GM12872 (cell line): ENCODE measurements at regions not wholly inside any gene's neighbourhood (a gene's known extent, or its start where the extent isn't known, plus 50 kb on each side); places are given as distances from the start of the nearest gene placed in this dataset.

Experiments
- CTCF ChIP-seq: IDR thresholded peaks from 3 replicates; pipeline ENCODE4 v1.5.1; 2011; ENCODE audit warnings: low read depth, mild to moderate bottlenecking, low read length, moderate library complexity; ENCODE audit not compliant: insufficient read depth

GRCh38 chr5:162242416-162242815 lies 174.8 kb downstream of the GABRG2 start:
- TF ChIP-seq CTCF, result no peak

- TF ChIP-seq CTCF, result no peak
Observed at GRCh38 chr5:162243651-162244050, 176.1 kb downstream of the GABRG2 start.

GRCh38 chr5:162248107-162248713 lies 180.6 kb downstream of the GABRG2 start:
- TF ChIP-seq CTCF, result peak; percentile 65

GRCh38 chr5:162256711-162257110 lies 189.1 kb downstream of the GABRG2 start:
- no peak for TF ChIP-seq CTCF

- TF ChIP-seq CTCF, result no peak
Observed at GRCh38 chr5:162268694-162269481, 201.3 kb downstream of the GABRG2 start.

- TF ChIP-seq CTCF, result no peak
Observed at GRCh38 chr5:162272417-162272816, 204.8 kb downstream of the GABRG2 start.

GRCh38 chr5:162274679-162275078 lies 207.1 kb downstream of the GABRG2 start:
- TF ChIP-seq CTCF, result no peak
